H1 (cell line): ENCODE measurements at regions not wholly inside any gene's neighbourhood (a gene's known extent, or its start where the extent isn't known, plus 50 kb on each side); places are given as distances from the start of the nearest gene placed in this dataset.

Experiments used
- HDAC6 ChIP-seq: IDR thresholded peaks from one replicate; pipeline ENCODE4 v1.7.1; 2012; ENCODE audit warnings: low read depth, mild to moderate bottlenecking, inconsistent platforms, low read length, moderate library complexity
- SRF ChIP-seq: IDR thresholded peaks from 2 replicates; pipeline ENCODE4 v1.6.1; 2011; ENCODE audit warnings: mild to moderate bottlenecking, low read depth, low read length, moderate library complexity
- TBP ChIP-seq: IDR thresholded peaks from 2 replicates; pipeline ENCODE4 v1.6.1; 2011; ENCODE audit warnings: low read depth, low read length, improper control_type of control experiment
- ZNF274 ChIP-seq: IDR thresholded peaks from 2 replicates; pipeline ENCODE4 v1.7.0; 2012; ENCODE audit warnings: low read length, borderline replicate concordance; ENCODE audit errors: extremely low read depth

DNA sequence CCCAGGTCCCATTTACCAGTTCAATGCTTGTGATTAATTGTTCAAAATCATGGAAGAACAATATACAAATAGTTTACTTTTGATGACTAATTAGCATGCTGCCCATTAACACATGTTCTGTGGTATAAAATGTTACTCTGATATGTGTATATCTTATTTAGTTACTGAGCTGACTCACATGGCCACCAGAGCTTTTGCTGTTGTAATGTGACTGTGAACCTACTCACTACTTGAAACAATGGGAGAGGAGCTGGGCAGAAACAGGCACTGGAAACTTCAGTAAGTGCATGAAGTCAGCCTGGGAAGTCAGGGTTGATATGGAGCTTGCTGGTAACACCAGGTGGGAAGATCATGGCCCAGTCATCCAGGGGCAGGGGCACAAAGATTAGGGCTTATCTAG, 72.7 kb upstream of the MAD2L1 start:
- TF ChIP-seq TBP = no peak
- TF ChIP-seq ZNF274 = no peak
- TF ChIP-seq HDAC6 = no peak
- TF ChIP-seq SRF = no peak
